ENCODE measurements at regions not wholly inside any gene's neighbourhood (a gene's known extent, or its start where the extent isn't known, plus 50 kb on each side); places are given as distances from the start of the nearest gene placed in this dataset.

- Histone ChIP-seq H3K27me3 (no peaks in the 10 kb centered on the region), H3K9me3 (no peaks in the 10 kb centered on the region), H3K4me3 (no peak overlapping the region), H3K4me1 (no peaks in the 10 kb centered on the region), H3K36me3 (no peaks in the 10 kb centered on the region), H3K27ac (no peak overlapping the region)
- no peak for DNase-seq (ENCODE audit: low spot score)
- no peak for TF ChIP-seq CTCF (IDR thresholded peaks at IDR 0.05)
Observed at GRCh38 chr22:49564054-49564453, 263.6 kb downstream of the BRD1 start.

GRCh38 chr22:49562685-49563249 lies 264.9 kb downstream of the BRD1 start:
- no peak overlapping the region for H3K27ac ChIP-seq
- H3K4me3 ChIP-seq, result no peak overlapping the region
- TF ChIP-seq CTCF (IDR thresholded peaks at IDR 0.05), result no peak
- peaks cover 0 to 3% of the 10 kb centered on the region in 2 donors for H3K9me3 ChIP-seq
- no peaks in the 10 kb centered on the region for H3K27me3 ChIP-seq
- H3K36me3 ChIP-seq, result no peaks in the 10 kb centered on the region
- DNase-seq (ENCODE audit: low spot score), result no peak
- no peaks in the 10 kb centered on the region for H3K4me1 ChIP-seq

GRCh38 chr22:49561976-49562375 lies 265.7 kb downstream of the BRD1 start:
- Histone ChIP-seq H3K36me3 (no peaks in the 10 kb centered on the region), H3K4me1 (no peaks in the 10 kb centered on the region), H3K4me3 (no peak overlapping the region), H3K27ac (no peak overlapping the region), H3K9me3 (peaks cover 0 to 3% of the 10 kb centered on the region in 2 donors), H3K27me3 (no peaks in the 10 kb centered on the region)
- no peak for DNase-seq (ENCODE audit: low spot score)
- TF ChIP-seq CTCF (IDR thresholded peaks at IDR 0.05), result no peak

- H3K36me3 ChIP-seq, result no peaks in the 10 kb centered on the region
- DNase-seq (ENCODE audit: low spot score), result no peak
- no peaks in the 10 kb centered on the region for H3K27me3 ChIP-seq
- H3K9me3 ChIP-seq, result peaks cover 0 to 3% of the 10 kb centered on the region in 2 donors
- H3K27ac ChIP-seq, result no peak overlapping the region
- no peak for TF ChIP-seq CTCF (IDR thresholded peaks at IDR 0.05)
- no peaks in the 10 kb centered on the region for H3K4me1 ChIP-seq
- no peak overlapping the region for H3K4me3 ChIP-seq
Observed at GRCh38 chr22:49561338-49561737, 266.3 kb downstream of the BRD1 start.

- no peaks in the 10 kb centered on the region for H3K36me3 ChIP-seq
- no peaks in the 10 kb centered on the region for H3K27me3 ChIP-seq
- no peak overlapping the region for H3K27ac ChIP-seq
- H3K4me3 ChIP-seq, result no peak overlapping the region
- H3K4me1 ChIP-seq, result no peaks in the 10 kb centered on the region
- peaks cover 0 to 9% of the 10 kb centered on the region in 2 donors for H3K9me3 ChIP-seq
- no peak for TF ChIP-seq CTCF (IDR thresholded peaks at IDR 0.05)
- no peak for DNase-seq (ENCODE audit: low spot score)
Observed at GRCh38 chr22:49555526-49555925, 272.1 kb downstream of the BRD1 start.

- Histone ChIP-seq H3K9me3 (peaks cover 0 to 10% of the 10 kb centered on the region in 2 donors), H3K4me1 (no peaks in the 10 kb centered on the region), H3K36me3 (no peaks in the 10 kb centered on the region), H3K27me3 (no peaks in the 10 kb centered on the region), H3K27ac (no peak overlapping the region), H3K4me3 (no peak overlapping the region)
- no peak for TF ChIP-seq CTCF (IDR thresholded peaks at IDR 0.05)
- DNase-seq (ENCODE audit: low spot score), result no peak
Observed at GRCh38 chr22:49554741-49555140, 272.9 kb downstream of the BRD1 start.

All from right atrium auricular region (tissue), 2 donors.